ENCODE measurements at regions not wholly inside any gene's neighbourhood (a gene's known extent, or its start where the extent isn't known, plus 50 kb on each side); places are given as distances from the start of the nearest gene placed in this dataset.

DNA sequence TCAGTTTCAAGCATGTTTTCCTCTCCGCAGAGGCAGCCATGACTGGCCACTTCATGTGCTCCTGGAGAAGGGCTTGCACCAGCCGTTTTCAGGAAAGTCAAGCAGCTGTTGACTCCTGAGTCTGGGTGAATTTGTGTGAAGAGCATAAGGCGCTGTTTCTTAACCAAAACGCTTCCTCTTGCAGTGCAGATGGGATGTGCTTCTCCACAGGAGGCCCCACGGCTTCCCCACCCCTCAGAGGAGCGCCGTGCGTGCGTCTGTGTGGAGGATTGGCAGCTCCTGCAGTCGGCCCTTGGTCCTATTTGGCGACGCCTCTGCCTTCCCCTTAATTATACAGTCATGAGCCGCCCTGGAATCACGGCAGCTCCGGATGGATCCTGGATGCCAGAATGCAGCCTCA, 54.1 kb upstream of the B3GAT1 start (continued):
- TF ChIP-seq, protein P1, sequence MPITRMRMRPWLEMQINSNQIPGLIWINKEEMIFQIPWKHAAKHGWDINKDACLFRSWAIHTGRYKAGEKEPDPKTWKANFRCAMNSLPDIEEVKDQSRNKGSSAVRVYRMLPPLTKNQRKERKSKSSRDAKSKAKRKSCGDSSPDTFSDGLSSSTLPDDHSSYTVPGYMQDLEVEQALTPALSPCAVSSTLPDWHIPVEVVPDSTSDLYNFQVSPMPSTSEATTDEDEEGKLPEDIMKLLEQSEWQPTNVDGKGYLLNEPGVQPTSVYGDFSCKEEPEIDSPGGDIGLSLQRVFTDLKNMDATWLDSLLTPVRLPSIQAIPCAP (CRISPR knock-in tag; IDR thresholded peaks at IDR 0.05), result no peak
- TF ChIP-seq, protein P2, sequence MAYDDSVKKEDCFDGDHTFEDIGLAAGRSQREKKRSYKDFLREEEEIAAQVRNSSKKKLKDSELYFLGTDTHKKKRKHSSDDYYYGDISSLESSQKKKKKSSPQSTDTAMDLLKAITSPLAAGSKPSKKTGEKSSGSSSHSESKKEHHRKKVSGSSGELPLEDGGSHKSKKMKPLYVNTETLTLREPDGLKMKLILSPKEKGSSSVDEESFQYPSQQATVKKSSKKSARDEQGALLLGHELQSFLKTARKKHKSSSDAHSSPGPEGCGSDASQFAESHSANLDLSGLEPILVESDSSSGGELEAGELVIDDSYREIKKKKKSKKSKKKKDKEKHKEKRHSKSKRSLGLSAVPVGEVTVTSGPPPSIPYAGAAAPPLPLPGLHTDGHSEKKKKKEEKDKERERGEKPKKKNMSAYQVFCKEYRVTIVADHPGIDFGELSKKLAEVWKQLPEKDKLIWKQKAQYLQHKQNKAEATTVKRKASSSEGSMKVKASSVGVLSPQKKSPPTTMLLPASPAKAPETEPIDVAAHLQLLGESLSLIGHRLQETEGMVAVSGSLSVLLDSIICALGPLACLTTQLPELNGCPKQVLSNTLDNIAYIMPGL (CRISPR knock-in tag; IDR thresholded peaks at IDR 0.05), result no peak
- TF ChIP-seq SMAD3 (CRISPR knock-in tag; IDR thresholded peaks at IDR 0.05; ENCODE audit: borderline replicate concordance), result no peak
- TF ChIP-seq NFYB (CRISPR knock-in tag; conservative IDR thresholded peaks at IDR 0.05; ENCODE audit: low read depth), result no peak
- TF ChIP-seq JUN (CRISPR knock-in tag; IDR thresholded peaks at IDR 0.05), result no peak
- no peak for TF ChIP-seq HMGA2 (CRISPR knock-in tag; IDR thresholded peaks at IDR 0.05)
- TF ChIP-seq TEAD4 (CRISPR knock-in tag; IDR thresholded peaks at IDR 0.05), result no peak
- TF ChIP-seq ATF1 (CRISPR knock-in tag; IDR thresholded peaks at IDR 0.05), result no peak
- TF ChIP-seq IRF2 (CRISPR knock-in tag; IDR thresholded peaks at IDR 0.05; ENCODE audit: borderline replicate concordance, low read depth), result no peak
- no peak for TF ChIP-seq MYBL2 (CRISPR knock-in tag; IDR thresholded peaks at IDR 0.05)
- TF ChIP-seq, protein P3, sequence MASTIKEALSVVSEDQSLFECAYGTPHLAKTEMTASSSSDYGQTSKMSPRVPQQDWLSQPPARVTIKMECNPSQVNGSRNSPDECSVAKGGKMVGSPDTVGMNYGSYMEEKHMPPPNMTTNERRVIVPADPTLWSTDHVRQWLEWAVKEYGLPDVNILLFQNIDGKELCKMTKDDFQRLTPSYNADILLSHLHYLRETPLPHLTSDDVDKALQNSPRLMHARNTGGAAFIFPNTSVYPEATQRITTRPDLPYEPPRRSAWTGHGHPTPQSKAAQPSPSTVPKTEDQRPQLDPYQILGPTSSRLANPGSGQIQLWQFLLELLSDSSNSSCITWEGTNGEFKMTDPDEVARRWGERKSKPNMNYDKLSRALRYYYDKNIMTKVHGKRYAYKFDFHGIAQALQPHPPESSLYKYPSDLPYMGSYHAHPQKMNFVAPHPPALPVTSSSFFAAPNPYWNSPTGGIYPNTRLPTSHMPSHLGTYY (CRISPR knock-in tag; IDR thresholded peaks at IDR 0.05), result no peak
- TF ChIP-seq, protein P4, sequence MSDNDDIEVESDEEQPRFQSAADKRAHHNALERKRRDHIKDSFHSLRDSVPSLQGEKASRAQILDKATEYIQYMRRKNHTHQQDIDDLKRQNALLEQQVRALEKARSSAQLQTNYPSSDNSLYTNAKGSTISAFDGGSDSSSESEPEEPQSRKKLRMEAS (CRISPR knock-in tag; IDR thresholded peaks at IDR 0.05), result no peak
- TF ChIP-seq MXD4 (CRISPR knock-in tag; IDR thresholded peaks at IDR 0.05; ENCODE audit: borderline replicate concordance), result no peak

DNA sequence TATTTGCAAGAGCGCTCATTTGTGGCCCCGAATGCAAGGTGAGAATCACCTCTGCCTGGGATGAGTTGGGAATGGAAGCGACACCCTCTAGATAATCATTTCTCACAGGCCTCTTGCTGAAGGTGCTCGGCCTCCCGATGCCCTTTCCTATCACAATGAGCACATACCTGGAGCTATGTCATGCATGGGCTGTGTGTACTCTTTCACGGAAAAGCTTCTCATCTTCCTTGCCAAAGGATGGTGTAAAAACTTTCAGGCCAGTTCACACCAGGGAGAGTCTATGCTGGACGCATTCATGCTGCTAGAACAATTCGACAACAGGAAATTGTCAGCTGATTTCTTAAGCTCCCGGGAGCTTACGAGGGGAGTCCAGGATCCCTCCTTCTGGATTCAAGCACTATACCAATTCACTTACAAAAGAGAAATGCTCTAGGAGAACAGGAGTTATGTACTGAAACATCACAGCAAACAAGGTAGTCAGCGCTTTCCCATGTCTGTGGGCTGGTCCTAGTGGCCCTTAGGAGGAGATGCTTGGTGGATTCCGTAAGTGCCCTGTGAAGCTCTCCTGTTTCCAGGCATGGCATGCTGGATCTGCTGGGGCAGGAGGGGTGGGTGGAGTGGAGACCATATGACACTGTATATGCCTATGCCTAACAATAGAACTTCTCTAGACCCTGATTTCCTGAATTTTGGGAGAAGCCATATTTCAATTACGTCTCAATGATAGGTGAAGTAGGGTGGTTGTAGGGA, 53.1 kb upstream of the B3GAT1 start:
- no peak overlapping the region for H3K27ac Mint-ChIP-seq
- peaks cover 8% of the 10 kb centered on the region for H3K9me3 Mint-ChIP-seq
- peaks cover 51% of the 10 kb centered on the region for H3K27me3 Mint-ChIP-seq (ENCODE audit: low read depth)
- H3K36me3 Mint-ChIP-seq, result no peaks in the 10 kb centered on the region
- no peak overlapping the region for H3K4me3 Mint-ChIP-seq
- DNase-seq (ENCODE audit: low spot score) (no peak), ATAC-seq (no peak)
- ChIA-PET POLR2A (no interaction called here), CTCF (interaction anchor here (1.2 kb wide), 1 partner anchor 13 kb away, joined by 4 read pairs; no protein-coding TSS in a partner anchor)
- H3K4me1 Mint-ChIP-seq, result peaks cover 24% of the 10 kb centered on the region
- TF ChIP-seq ZNF263 (CRISPR knock-in tag; IDR thresholded peaks at IDR 0.05; ENCODE audit: low read depth), result no peak
- TF ChIP-seq, protein P5, sequence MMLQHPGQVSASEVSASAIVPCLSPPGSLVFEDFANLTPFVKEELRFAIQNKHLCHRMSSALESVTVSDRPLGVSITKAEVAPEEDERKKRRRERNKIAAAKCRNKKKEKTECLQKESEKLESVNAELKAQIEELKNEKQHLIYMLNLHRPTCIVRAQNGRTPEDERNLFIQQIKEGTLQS (CRISPR knock-in tag; conservative IDR thresholded peaks at IDR 0.05), result no peak
- no peak for TF ChIP-seq NR3C1 (CRISPR knock-in tag; conservative IDR thresholded peaks at IDR 0.05; ENCODE audit: low read depth)
- TF ChIP-seq, protein P4 (CRISPR knock-in tag; IDR thresholded peaks at IDR 0.05), result no peak
- TF ChIP-seq PRRX2 (CRISPR knock-in tag; IDR thresholded peaks at IDR 0.05), result no peak
- TF ChIP-seq, protein P2 (CRISPR knock-in tag; IDR thresholded peaks at IDR 0.05), result no peak
- TF ChIP-seq, protein P6, sequence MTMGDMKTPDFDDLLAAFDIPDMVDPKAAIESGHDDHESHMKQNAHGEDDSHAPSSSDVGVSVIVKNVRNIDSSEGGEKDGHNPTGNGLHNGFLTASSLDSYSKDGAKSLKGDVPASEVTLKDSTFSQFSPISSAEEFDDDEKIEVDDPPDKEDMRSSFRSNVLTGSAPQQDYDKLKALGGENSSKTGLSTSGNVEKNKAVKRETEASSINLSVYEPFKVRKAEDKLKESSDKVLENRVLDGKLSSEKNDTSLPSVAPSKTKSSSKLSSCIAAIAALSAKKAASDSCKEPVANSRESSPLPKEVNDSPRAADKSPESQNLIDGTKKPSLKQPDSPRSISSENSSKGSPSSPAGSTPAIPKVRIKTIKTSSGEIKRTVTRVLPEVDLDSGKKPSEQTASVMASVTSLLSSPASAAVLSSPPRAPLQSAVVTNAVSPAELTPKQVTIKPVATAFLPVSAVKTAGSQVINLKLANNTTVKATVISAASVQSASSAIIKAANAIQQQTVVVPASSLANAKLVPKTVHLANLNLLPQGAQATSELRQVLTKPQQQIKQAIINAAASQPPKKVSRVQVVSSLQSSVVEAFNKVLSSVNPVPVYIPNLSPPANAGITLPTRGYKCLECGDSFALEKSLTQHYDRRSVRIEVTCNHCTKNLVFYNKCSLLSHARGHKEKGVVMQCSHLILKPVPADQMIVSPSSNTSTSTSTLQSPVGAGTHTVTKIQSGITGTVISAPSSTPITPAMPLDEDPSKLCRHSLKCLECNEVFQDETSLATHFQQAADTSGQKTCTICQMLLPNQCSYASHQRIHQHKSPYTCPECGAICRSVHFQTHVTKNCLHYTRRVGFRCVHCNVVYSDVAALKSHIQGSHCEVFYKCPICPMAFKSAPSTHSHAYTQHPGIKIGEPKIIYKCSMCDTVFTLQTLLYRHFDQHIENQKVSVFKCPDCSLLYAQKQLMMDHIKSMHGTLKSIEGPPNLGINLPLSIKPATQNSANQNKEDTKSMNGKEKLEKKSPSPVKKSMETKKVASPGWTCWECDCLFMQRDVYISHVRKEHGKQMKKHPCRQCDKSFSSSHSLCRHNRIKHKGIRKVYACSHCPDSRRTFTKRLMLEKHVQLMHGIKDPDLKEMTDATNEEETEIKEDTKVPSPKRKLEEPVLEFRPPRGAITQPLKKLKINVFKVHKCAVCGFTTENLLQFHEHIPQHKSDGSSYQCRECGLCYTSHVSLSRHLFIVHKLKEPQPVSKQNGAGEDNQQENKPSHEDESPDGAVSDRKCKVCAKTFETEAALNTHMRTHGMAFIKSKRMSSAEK (CRISPR knock-in tag; IDR thresholded peaks at IDR 0.05; ENCODE audit: borderline replicate concordance), result no peak
- TF ChIP-seq, protein P7, sequence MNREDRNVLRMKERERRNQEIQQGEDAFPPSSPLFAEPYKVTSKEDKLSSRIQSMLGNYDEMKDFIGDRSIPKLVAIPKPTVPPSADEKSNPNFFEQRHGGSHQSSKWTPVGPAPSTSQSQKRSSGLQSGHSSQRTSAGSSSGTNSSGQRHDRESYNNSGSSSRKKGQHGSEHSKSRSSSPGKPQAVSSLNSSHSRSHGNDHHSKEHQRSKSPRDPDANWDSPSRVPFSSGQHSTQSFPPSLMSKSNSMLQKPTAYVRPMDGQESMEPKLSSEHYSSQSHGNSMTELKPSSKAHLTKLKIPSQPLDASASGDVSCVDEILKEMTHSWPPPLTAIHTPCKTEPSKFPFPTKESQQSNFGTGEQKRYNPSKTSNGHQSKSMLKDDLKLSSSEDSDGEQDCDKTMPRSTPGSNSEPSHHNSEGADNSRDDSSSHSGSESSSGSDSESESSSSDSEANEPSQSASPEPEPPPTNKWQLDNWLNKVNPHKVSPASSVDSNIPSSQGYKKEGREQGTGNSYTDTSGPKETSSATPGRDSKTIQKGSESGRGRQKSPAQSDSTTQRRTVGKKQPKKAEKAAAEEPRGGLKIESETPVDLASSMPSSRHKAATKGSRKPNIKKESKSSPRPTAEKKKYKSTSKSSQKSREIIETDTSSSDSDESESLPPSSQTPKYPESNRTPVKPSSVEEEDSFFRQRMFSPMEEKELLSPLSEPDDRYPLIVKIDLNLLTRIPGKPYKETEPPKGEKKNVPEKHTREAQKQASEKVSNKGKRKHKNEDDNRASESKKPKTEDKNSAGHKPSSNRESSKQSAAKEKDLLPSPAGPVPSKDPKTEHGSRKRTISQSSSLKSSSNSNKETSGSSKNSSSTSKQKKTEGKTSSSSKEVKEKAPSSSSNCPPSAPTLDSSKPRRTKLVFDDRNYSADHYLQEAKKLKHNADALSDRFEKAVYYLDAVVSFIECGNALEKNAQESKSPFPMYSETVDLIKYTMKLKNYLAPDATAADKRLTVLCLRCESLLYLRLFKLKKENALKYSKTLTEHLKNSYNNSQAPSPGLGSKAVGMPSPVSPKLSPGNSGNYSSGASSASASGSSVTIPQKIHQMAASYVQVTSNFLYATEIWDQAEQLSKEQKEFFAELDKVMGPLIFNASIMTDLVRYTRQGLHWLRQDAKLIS (CRISPR knock-in tag; IDR thresholded peaks at IDR 0.05; ENCODE audit: borderline replicate concordance), result no peak

Data from WTC11 (cell line).